ENCODE measurements at regions not wholly inside any gene's neighbourhood (a gene's known extent, or its start where the extent isn't known, plus 50 kb on each side); places are given as distances from the start of the nearest gene placed in this dataset.

GRCh38 chr4:103774326-103774825 lies 54.6 kb upstream of the TACR3 start:
- no peaks in the 10 kb centered on the region for H4K20me1 ChIP-seq (ENCODE audit: control insufficient read depth, insufficient read depth, insufficient read length)
- no peak overlapping the region for H3K18ac ChIP-seq (ENCODE audit: insufficient read length, low read depth, low read length)
- H3K56ac ChIP-seq (ENCODE audit: insufficient read length, low read depth, low read length), result no peak overlapping the region
- peaks cover 27 to 28% of the 10 kb centered on the region in 2 experiments for H3K4me1 Mint-ChIP-seq
- no peak overlapping the region for H2BK15ac ChIP-seq (ENCODE audit: low read depth, low read length)
- H3K9me3 Mint-ChIP-seq, result no peaks in the 10 kb centered on the region; a peak in 1 of 5 replicates
- no peak overlapping the region for H2BK120ac ChIP-seq (ENCODE audit: low read depth, low read length, poor library complexity, severe bottlenecking)
- no peaks in the 10 kb centered on the region for H3K79me1 ChIP-seq (ENCODE audit: insufficient read depth, low read depth, low read length, poor library complexity, severe bottlenecking)
- H3K9me3 ChIP-seq (ENCODE audit: control insufficient read depth, low read depth, low read length), result no peaks in the 10 kb centered on the region
- H3K4ac ChIP-seq (ENCODE audit: low read depth, low read length), result no peak overlapping the region
- H3K23me2 ChIP-seq (ENCODE audit: insufficient read length, low read depth, low read length, poor library complexity, severe bottlenecking), result no peaks in the 10 kb centered on the region
- no peak overlapping the region for H2AK5ac ChIP-seq (ENCODE audit: insufficient read length, low read length)
- TF ChIP-seq CTCF (conservative IDR thresholded peaks at IDR 0.05), result no peak
- peaks cover 12% of the 10 kb centered on the region for H3K27me3 Mint-ChIP-seq (ENCODE audit: low read depth)
- H3K23ac ChIP-seq (ENCODE audit: insufficient read length, low read depth, low read length), result no peak overlapping the region
- no peak overlapping the region for H3K27ac Mint-ChIP-seq
- no peaks in the 10 kb centered on the region for H3K79me2 ChIP-seq (ENCODE audit: insufficient read depth, low read length)
- no peak overlapping the region for H3T11ph ChIP-seq (ENCODE audit: low read length)
- H3K27ac ChIP-seq (ENCODE audit: insufficient read length, low read depth, low read length), result no peak overlapping the region
- no CpG with 5 or more reads among the region's 7 CpGs for WGBS (ENCODE audit: extremely low coverage, insufficient read length, low lambda C conversion rate)
- H4K8ac ChIP-seq (replicated peaks; ENCODE audit: insufficient read length, low read depth, low read length), result no peak overlapping the region
- no peak overlapping the region for H3K4me3 Mint-ChIP-seq
- H4K5ac ChIP-seq (ENCODE audit: insufficient read length, low read depth, low read length), result no peak overlapping the region
- no peak overlapping the region for H2BK20ac ChIP-seq (ENCODE audit: low read depth, low read length, poor library complexity, severe bottlenecking)
- H3K27me3 ChIP-seq (ENCODE audit: insufficient read depth, low read length), result no peaks in the 10 kb centered on the region; the same call in 1 of the 2 replicates
- no peak overlapping the region for H3K4me2 ChIP-seq (ENCODE audit: insufficient read depth, insufficient read length, low read length)
- no peak overlapping the region for H2AFZ ChIP-seq (ENCODE audit: low read length)
- H3K4me1 ChIP-seq (ENCODE audit: insufficient read depth, low read length), result peaks cover 7% of the 10 kb centered on the region
- H2BK5ac ChIP-seq (ENCODE audit: insufficient read length, low read length), result no peak overlapping the region
- DNase-seq, result no peak
- no peak overlapping the region for H3K9ac ChIP-seq (ENCODE audit: extremely low read depth, insufficient read length, low read length)
- H4K91ac ChIP-seq (ENCODE audit: insufficient read length, low read depth, low read length), result no peak overlapping the region
- no peak overlapping the region for H2BK12ac ChIP-seq (ENCODE audit: insufficient read length, low read depth, low read length)
- H3K36me3 Mint-ChIP-seq (ENCODE audit: insufficient read depth in 1 of 3, low read depth in 3 of 3), result no peaks in the 10 kb centered on the region
- no peak overlapping the region for H3K14ac ChIP-seq (ENCODE audit: insufficient read depth, low read length)

Data from H9 (cell line).